Inflammatory macrophage (primary cell): ENCODE measurements at regions not wholly inside any gene's neighbourhood (a gene's known extent, or its start where the extent isn't known, plus 50 kb on each side); places are given as distances from the start of the nearest gene placed in this dataset.

Experiments
- DNase-seq, 2 donors: peaks; one replicate each; pipeline ENCODE4 v3.0.0-alpha.2; 2020 to 2022

DNA sequence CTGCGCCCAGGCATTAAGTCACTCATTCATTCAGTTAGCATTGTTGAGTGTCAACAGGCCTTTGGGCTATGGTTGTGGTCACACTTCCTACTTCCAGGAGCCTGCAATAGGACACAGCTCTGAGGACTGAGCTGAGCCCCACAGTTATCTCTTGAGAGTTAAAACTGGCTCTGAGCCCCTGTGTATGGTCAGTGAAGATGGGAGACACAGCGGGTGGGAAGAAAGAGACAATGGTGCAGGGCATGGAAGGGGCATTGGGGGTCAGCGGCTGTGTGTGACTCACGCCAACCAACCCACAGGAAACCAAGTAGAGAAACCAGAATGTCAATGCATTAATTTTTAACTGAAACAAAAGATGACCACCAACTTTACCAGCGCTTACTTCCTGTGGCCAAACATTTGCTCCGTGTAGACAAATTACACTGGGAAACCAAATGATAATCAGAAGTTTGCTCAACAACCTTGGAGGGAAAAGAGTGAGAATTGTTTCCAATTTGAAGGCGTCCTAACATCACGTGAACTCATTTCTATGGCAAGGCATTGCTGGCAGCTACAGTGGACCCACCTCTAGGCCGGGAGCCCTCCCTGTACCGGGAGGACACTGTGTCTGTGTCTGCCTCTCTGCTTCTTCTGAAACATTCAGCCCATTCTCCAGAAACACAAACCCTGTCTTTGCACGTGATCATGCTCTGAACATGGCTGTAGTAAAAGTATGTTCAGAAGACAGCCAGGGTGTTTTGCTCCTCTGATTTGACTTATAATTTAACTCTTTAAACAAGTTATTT, 212.0 kb upstream of the ID2 start:
- no peak for DNase-seq

DNA sequence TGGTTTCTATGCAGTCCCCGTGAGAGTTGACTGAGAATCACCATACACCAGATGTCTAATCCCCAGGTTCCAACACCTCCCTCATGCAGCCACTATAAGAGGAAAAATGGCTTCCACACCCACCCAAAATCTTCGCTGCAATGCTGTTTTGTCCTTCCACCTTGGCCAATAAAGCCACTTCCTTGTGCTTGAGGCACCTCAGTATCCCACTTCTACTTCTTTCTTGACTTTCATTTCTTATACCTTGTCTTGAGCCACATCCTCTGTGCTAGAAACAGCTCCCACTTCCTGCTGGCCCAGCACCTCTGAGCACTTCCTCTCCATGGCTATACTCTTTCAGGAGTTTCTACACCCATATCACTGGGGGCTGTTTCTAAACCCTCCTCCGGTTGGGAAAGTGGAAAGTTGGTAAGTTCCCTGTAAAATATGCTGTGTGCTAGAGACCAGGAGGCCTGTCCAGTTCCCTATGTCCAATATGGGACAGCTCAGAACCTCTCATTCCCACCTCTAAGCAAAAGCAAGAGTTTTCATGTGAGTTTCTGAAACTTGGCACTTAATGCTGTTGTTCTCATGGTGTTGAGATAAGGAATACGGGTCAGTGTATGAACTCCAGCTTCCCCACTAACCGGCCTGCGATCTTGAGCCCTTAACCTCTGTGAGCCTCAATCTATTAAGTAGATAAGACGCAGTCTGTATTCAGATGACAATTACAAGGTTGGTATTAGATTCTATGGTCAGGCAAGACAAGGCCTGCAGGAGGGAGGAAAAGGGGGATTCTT, 209.1 kb upstream of the ID2 start:
- peak; percentile 71 to 73 for DNase-seq

DNA sequence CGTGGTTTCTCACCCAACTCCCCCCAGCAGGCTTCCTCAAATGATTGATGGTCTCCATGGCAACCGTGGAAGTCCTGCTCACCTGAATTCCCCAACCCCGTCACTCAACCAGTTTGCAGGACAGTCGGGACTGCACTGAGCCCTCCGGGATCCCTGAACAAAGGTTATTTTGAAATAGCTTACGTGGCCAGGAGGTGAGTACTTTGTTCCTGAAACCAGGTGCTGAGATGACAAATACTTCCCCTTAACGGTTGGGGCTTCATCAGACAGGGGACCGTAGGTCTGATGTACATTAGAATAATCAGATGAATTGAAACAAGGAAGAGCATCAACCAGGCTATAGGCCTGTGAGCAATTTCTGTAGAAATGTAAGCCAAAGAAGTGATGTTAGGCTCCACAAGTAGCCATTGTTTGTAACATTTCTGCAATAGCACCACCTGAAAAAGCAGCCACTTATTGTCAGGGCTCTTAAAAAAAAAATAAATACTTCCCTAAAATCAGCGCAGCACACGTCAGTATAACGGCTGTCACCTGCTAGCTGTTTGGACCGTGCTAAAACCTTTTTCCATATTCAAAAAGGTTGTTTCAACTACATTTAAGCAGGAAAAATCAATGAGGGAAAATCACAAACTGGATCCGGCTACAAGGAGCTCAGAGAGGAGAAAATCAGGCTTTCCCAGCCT, 206.4 kb upstream of the ID2 start:
- DNase-seq = no peak

DNA sequence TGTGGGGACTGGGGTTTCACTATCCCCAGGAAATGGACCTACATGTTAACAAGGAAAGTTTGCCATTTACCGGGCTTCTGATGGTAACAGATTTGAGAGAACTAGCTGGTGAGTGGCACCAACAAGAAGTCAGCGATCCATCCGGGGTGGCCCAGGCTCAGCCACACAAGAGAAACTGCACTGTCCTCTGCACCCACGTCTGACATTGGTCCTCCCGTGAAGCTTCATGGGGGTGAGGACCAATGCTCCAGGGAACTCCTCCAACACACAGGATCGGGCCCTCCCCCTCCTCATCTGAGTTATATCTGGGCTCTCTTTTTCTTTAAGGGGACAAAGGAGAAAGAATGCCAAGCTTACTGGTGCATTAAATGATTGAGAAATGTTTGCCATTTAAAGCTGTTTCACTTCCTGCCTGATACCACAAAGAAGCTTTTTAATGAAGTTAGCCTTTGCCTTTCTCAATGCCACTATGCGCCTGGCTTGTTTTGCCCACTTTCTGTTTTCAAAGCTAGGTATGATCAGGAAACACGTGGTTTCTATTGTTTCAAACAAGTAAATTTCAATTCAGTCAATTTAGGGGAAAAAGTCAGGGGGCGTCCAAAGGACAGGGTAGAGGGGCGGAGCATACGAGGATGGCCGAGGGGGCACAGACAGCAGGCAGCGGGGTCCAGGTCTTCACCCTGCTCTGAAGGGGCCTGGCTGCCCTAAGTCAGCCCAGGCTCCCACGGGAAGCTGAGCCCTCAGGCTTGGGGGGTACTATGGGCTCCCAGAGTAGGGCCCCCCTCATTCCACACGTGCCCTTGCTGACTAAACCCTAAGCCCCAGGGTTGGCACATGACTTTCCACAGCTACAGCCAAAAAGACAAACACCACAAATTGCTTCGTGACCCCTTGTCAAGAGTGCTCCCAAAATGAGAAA, 204.0 kb upstream of the ID2 start:
- DNase-seq = peak; percentile 69 to 77

DNA sequence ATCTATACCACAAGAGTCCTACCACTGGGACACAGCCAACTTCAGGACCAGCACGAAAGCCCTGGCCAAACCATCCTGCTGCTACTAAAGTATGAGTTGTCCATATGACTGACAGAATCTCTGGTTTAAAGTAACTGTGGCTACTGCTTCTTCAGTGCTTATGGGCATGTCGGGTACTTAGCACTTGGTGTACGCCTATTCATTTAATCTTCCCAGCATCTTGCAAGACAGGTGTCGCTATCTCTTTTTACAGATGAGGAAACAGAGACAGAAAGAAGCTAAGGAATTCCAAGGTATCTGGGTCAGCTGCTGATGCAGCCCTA, 203.4 kb upstream of the ID2 start:
- no peak for DNase-seq

DNA sequence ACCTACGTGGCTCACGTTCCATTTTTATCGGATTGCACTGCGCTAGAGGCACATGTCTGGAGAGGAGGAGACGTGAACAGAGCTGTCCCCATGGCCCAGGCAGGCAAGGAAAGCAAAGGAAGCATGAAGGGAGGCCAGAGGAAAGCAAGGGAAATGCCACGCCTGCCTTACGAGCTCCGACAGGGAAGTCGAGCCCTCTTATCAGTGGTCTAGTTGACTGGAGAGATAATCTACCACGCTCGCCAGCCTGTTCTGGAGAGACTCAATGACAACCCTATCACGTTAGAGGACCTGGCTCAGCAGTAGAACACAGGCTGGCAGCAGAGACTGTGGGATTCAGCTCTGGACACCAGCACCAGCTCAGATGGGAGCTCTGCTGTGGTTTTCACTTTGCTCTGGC, 202.6 kb upstream of the ID2 start:
- DNase-seq = no peak

DNA sequence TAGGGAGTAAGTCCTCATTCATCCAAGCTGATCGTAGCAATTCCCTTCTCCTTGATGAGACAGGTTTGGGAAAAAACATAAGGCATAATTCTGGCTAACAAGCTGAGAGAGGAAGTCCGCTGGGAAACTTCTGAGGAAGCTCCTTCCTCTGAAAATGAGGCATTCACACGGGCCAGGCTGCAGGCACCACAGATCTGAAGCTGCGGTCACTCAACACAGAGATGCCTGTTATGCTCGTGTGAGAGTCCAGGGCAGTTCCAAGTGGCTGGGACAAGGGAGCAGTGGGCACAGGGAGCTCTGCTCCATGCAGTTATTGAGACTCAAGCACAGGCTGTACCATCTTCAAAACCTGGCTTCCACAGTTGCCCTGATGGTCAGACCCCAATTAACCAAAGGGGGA, 200.9 kb upstream of the ID2 start:
- DNase-seq = peak in 1 of 2 donors; percentile 53

DNA sequence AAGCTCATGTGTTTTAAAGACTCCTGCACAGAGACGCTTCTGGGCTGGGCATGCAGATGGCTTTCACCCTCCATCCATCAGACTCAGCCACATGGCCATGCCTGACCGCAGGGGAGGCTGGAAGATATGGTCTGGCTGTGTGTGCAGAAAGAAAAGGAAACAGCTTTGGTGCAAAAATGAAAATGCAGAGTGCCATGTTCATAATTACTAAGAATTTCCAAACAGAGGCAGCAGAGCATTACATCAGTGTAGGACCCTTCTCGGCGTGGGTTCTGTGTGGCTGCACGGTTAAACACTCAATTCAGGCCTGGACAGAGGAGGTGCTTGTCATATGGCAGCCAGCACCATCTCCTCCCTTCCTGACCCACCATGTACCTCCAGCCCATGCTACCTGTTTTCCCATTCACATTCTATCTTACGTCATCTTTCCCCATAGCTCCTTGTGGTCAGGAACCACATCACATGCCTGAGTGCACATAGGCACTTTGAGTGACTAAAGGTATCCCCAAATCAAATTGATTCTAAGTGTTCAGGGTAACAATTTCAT, 200.3 kb upstream of the ID2 start:
- no peak for DNase-seq

DNA sequence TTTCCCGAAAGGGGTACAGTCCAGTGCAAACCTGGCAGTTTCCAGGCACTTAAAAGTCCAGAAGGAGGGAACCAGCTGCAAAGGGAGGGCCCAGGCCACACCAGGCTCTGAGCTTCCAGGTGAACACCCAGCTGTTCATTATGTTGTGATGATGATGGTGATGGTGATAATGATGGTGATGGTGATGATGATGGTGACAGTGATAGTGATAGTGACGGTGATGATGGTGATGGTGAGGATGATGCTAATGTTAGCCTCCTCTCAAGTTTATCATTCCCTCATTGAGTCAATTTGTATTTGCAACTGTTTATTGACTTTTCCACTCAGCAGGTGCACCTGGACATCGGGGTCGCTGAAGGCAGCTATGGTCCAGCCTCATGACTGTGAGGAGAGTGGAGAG, 199.4 kb upstream of the ID2 start:
- DNase-seq = no peak

DNA sequence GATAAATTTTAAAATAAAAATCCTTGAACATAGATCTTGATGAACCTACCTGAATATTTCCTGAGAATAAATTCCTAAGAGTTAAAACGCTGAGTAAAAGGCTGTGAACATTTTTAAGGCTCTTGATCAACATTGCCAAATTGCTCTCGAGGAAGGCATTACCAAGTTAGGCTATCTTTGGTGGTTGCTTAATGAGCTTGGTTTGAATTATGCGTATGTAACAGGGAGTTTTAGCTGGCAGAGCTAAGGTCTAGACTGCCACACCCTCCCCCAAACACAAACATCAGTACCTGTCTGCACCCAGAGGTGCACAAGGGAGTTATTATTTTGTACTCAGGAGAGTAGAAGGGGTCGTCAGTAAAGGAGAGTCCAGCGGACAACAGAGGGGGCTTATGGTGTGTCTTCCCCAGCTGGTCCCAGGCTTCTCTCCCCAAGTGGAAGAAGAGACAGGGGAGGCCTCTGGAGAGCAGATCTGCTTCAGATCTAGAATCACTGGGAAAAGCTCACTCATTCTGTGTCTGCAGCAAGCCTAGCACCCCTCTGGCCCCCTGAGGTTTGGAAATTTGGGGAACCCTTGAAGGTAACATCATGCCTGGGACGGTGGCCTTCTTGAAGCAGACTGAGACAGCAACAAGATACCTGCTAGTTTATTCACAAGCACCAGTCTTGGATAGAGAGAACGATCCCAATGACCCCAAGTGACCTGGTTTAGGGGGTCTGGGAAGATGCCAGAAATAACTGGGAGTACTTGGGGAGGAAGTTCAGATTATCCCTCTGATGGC, 197.2 kb upstream of the ID2 start:
- no peak for DNase-seq

DNA sequence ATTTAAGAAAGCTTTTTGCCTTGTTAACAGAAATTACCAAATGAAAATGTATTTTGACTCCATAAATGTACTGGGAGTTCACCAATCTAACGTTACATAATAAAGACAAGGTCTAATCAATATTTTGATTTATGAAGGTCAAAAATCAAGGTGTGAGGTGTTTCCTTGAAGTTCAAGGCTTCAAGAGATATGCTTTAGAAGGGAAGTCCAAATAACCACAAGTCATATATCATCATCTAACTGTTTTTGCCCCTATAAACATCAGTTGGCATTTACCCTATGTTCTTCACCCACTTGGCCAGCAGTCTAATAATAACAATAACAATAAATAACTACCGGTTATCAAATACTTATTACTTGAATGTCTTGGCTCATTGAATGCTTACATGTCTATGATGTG, 196.1 kb upstream of the ID2 start:
- no peak for DNase-seq

DNA sequence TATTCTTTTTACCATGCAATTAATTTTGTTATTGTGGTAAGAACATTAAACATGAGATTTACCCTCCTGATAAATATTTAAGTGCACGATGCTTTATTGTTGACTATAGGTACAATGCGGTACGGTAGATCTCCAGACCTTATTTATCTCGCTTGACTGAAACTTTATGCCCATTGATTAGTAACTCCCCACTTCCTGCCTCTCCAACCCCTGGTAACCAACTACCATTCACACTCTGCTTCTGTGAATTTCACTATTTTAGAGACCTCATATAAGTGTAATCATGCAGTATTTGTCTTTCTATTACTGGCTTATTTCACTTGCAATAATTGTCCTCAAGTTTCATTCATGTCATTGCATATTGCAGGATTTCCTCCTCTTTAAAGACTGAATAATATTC, 195.7 kb upstream of the ID2 start:
- no peak for DNase-seq

DNA sequence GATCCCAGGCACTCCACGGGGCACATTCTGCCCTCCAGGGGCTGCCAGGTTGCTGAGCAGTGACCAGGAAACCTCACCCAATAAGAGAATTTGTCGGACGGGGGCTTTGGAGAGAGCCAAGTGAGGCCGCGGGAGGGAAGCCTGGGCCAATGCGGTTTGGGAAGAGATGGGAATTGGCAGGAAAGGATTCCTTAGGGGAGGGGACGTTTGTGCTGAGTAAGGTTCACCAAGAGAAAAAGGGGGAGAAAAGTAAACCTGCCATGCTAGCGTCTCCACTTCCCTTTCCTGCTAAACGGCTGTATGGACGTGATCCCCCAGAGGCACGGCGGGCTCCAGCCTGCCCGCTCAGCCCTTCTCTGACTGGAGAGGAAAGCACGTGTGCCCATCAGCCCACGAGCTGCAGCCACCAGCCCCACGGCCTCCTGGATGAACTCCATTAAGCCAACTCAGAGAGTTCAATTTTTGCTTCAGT, 194.4 kb upstream of the ID2 start:
- DNase-seq = peak; percentile 36 to 50

DNA sequence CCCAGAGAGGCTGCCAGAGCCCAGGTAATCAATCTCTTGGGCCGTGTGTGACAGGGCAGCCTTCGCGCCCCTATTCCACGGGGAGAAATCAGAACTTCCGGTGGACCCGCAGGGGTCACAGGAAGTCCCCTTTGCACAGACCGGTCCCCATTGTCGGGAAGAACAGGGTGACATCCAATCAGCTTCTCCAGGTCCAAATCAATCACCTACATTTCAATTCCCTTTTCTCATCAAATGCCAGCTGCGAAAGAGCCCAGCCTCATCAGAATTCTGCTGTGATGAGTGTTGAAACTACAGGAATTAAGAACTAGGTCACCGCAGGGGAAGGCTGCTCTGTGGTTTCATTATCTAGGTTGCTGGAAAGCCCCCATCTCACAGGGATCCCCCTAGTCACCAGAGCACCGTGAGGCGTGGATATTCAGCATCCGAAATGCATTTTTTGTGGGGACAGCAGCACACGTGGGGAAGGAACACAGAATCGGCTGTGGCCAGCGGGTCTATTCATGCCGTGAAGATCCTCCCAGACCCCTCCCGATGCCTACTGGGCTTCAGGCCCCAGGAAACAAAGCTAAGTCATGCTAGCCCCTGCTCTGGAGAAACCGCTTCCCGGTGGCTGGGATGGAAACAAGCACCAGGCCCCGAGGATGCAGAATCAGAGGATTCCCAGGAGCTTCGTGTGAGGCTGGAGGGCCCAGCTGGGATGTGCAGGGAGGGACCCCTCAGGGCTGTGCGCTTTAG, 193.7 kb upstream of the ID2 start:
- DNase-seq = peak; percentile 23 to 26

DNA sequence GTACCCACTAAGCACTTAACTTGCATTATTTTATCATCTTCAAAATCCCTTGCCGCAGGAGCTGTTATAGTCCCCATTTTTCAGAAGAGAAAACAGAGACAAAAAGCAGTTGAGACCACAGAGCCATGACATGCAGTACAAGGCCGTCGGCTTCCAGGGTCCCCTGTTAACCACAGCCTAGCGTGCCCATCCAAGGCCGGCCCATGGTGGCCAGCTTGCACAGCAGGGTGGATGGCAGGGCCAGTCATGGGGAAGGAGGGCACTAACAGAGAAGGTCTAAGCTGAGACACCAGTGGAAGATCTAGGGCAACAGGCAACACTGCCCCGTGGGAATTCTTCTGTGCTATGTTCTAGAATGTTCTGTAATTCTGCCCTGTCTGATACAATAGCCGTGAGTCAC, 192.6 kb upstream of the ID2 start:
- DNase-seq = no peak

DNA sequence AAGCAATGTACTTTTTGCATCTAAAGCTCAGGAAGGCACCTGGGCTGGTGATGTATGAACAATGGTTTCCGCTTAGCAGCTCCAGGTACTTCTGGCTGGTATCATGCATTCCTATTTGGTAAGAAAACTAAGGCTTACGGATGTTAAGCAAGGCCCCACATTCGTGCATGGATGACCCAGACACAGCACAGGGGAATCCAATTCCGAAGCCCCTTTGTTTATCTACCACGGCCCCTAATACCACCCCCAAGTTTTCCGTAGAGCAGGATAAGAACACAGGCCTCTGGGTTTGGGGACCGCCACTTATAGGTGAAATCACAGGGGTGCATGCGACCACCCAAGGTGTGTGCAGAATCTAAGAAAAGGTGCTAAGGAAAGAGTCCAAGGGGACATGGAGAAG, 192.1 kb upstream of the ID2 start:
- DNase-seq = no peak

DNA sequence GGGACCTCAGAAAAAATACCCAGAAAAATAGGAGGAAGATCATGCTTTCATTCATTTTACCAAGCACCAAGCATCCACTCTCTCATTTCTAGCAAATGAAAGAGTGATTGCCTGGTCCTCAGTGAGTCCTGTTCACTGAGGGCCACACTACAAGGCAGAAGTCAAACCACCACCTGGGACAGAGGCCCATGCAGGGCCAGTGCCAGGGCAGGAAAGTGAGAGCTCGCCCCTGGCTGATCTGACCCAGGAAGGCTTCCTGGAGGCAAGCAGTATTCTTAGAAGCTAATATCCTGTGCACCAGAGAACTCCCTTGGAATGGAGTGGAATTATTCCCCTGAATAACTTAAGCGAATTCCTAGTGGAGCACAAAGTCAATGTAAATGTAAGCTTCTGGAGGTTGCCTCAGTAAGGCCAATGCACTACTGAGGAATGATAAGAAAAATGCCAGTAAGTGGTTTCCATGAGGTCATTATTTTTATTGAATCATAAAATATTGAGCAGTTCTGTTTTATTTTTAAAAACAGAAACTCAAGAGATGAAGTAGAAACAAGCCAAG, 191.6 kb upstream of the ID2 start:
- no peak for DNase-seq

DNA sequence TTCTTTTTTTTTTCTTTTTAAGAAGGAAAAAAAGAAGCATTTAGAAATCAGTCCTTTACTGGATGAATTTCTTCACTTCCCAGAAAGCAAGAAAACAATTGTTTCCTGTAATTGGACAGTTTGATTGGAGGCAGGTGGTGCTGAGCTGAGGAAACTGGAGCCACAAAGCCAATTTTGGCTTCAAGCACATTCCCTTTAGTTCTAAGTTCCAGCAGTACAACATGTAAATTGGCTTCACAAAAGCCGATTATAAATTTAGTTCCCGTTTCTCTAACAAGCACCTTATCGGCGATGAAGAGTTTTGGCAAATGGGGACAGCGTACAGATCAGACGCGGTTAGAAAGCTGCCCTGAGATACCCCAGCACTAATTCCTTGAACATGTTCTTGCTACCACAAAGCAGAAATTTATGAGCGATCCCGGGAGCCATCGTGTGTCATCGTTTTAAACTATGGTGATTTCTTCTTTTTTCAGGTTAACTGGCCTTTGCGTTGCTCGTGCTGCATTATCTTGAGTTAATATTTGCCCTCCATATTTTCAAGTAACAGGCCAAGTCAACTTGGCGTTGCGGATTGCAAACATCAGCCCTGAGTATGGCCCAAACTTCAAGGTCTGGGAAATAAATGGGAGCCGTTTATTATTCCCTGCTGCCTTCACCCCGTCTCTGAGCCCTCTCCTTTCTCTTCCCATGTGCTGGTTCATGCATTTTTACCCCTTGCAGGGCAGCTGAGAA, 190.4 kb upstream of the ID2 start:
- no peak for DNase-seq

DNA sequence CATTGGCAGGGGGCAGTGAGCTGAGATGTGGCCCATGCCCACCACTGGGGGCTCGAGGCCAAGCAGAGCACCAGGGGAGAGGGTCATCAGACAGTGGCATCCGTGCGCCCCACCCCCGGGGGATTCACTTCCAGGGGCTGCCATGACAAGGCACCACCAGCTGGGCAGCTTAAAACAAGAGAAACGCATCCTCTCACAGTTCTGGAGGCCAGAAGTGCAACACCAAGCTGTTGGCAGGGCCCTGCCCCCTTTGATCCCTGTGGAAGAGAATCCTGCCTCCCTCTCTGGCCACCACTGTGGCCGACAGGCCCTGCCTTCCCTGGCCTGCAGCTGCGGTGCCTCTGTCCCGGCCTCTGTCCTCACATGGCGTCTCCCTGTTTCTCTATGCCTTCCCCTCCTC, 187.7 kb upstream of the ID2 start:
- DNase-seq = no peak

DNA sequence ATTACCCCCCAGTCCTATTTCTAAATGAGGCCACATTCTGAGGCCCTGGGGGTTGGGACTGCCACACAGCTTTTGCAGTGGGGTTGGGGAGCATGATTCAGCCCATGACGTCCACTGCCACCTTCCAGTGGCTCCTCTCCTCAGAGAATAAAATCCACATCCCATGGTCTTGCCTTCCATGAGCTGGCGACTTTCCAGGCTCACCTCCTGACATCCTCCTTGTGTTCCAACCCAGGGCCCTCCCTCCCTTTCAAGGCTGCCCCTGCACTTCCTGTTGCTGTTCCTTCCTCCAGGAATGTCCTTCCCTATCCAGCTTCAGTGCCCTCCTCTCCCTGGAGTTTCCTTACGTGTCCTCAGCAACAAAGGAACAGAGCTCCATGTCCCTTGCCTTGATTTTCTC, 187.3 kb upstream of the ID2 start:
- no peak for DNase-seq
